ENCODE measurements at regions not wholly inside any gene's neighbourhood (a gene's known extent, or its start where the extent isn't known, plus 50 kb on each side); places are given as distances from the start of the nearest gene placed in this dataset.

DNA sequence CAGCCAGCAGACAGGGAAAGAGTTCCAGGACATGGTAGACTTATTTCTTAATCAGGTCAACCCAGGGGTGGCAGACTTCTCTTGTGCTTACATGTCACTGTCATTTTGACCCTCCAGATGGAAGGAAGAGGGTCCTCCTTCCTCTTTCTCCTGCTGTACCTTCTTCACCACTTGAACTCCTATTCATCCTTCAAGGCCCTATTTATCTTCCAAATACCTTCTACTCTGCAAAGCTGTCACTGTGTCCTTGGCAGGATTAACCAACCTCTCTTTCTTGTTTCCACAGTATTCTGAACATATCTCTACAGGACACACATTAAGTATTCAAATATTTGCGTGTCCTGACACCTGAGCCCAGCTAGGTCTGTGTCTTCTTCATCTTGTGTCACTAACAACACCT lies 163.1 kb downstream of the DICER1 start:
- no peak for DNase-seq

DNA sequence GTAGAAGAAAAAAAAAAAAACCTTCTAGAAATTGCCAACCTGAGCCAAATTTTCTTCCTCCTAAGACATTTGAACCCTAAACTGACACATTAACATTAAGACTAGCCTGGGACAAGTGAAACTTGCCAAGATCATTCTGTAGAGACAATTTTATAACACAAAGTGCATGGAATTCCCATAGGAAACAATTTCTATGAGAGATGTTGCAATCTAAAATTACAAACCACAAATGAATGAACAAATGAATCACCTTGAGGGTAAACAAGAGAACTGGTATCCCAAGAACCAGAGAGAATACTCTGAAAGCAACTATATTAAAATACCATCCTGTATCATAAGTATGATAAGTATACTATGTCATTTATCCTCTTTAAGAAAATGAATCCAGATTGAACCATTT lies 165.3 kb downstream of the DICER1 start:
- DNase-seq: no peak

DNA sequence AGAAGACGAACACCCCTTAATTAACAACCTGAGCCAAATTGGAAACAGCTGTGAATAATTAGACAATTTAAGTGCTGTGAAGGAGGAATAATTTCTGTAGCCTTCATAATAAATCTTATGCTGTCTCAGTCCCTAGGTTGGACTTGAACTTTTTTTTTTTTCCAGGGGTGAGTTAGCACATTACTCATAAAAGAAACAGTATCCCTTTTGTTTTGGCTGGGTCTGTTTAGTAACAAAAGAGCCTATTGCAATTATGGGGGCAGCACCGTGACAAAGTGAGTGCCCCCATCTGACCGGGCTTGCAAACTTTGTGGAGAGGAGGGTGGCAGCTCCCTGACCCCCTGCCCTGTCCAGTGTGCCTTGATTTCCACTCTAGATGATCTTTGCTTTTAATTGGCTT lies 167.4 kb downstream of the DICER1 start:
- no peak for DNase-seq

DNA sequence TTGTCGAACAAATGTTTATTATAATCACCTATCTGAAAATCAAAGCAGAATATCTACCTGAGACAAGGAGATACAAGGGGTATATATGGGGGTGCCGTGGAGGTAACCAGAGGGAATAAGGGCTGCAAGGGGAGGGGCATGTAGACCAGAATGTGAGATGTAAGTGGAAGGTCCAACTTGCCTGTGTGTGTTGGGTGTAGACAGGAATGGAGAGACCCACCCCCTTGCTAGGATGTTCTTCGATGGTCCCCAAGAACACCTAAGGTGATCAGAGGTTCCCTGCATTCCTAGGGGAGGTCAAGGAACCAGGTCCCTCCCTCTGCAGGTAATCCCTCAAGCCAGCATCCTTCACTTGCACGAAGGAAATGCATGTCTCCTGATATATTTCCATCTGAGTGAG lies 167.9 kb downstream of the DICER1 start:
- DNase-seq: no peak

DNA sequence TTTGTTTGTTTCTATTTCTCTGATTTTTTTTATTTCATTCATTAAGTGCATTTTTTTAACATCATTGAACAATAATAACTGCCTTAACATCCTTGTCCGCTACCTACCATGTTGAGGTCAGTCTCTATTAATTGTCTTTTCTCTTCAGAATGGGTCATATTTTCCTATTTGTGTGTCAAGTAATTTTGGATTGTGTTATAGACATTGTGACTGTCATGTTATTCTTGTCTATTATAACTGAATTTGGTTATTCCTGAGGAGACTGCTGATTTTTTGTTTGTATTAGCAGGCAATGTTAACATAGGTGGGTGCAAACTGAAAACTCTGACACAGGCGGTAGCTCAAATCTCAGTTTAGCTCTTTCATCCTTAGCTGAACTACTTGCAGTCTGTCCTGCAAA lies 169.9 kb downstream of the DICER1 start:
- no peak for DNase-seq

DNA sequence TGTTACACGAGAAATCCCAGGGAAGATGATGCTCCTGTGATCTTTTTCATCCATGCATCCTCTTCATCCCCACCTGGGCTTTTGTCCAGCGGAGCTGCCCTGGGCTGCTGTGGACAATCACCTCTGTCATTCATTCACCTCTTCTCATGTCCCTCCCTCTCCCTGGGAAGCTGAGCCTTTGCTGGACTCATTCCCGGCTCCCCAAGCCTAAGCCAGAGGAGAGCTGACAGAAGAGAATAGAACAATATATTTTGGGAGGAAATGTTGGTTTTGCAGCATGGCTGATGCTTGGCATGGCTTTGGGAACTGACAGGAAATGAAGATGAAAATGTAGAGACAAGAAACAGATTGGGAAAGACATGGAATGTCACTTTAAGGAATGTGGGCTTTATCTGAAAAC lies 177.4 kb downstream of the DICER1 start:
- no peak for DNase-seq

DNA sequence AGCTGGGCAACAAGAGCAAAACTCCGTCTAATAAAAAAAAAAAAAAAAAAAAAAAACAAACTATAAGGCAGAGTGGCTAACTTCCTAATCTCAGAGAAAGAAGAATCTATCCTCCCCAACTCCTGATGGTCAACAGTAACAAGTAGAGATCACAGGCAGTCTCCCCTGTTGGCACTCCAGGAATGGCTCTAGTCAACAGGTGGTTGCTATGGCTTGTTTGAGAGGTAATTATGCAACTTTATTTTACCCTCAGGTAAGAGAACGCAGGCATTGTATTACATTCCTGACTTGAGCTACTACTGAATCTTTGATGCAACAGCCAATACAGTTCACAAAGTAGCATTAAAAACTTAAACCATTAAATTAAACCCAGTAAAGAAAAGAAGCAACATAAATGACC lies 180.3 kb downstream of the DICER1 start:
- no peak for DNase-seq

DNA sequence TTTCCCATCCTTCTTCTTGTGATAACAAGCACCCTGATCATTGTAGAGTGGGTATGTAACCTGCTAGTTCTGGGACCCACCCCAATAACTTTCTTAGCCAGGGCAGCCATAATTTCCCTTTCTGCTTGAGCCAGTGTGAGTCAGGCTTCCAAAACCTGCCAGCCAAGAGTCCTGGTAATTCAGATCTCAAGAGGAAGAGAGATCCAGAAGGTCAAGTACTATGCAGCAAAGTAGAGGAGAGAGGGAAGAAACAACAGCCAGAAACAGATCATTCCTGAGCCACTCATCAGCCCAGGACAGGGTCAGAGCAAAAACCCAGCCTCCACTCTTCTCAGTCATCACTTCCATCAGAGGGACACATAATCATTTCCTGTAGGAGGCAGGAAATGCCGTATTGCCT lies 182.0 kb downstream of the DICER1 start:
- no peak for DNase-seq

DNA sequence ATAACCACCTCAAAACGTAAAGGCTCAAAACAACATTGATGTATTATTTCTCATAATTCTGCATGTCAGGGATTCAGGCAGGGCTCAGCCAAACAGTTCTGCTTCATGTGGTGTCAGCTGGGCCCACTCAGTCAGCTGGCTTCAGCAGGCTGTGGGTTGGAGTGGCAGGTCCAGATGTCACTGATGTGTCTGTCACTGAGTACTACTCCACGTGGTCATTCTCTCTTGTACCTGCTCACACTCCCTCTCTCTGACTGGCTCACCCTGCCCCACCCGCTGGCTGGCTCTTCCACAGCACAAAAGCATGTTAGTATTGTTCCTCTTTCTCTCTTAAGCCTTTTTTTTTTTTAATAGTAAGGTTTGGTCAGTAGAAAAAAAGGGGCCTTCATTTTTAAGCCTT lies 182.4 kb downstream of the DICER1 start:
- no peak for DNase-seq

DNA sequence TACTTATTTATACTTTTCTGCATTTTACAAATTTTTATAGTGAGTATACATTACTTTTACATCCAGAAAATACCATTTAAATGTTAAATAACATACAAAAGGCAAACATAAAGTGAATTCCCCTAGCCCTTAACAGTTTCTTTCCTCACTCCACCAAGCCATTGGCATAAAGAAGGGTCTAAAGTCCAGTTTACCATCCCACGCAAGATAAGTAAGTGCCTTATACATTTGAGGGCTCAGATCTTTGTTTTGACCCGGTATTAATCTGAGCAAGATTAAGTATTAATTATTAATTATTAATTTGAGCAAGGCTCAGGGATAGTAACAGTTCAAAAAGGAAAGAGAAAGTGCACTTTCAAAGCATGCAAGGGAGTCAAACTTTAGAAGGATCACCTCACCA lies 182.9 kb downstream of the DICER1 start:
- no peak for DNase-seq

DNA sequence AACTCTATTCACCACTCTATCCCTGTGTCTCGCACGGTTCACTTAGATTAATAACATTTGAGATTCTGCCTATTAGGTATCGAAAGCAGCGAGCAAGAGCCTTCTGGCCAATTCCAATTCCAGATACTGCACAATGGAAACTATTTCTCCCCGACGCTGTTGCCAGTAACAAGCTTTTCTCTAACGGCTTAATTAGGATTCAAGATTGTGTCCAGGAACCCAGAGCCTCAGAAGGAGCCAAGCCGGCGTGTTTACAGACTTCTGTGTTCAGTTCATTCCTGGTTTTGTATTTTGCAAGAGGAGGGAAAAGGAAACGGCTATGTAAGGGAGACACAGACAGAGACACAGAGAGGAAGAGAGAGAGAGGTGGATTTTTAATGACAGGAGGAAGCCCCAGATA lies 185.6 kb downstream of the DICER1 start:
- no peak for DNase-seq

DNA sequence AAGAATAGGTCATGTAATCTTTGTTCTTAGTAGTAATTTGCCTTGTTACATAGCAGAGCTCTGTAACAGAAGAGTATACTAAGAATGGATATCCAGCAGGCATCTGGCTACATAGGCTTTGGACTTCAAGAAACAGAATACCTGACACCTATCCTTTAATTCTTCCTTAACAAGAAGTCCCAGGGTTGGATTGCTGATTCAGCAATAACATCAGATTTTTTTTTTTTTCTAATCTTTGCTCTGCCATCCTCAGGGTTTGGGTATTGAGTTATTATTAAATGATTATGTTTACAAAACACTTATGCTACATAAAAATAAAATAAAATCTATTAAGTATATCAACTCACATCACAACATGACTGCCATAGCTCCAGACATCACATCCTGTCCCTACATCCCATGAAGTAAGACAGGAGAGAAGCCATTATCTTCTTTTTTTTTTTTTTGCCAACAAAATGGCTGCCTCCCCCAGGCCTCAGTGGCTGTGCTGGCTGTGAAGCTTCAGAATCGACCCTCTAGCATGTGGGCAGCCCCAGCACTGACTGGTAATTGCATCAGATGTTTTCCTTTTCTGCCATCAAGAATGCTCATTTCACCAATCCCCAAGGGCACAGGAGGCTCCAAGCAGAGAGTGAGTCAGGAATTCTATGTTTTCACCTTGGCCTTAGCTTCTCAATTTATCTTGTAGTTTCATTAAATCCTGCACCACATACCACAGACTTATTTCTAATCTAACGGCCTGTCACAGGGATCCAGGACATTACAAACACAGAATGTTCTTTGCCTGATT lies 186.2 kb downstream of the DICER1 start:
- no peak for DNase-seq

DNA sequence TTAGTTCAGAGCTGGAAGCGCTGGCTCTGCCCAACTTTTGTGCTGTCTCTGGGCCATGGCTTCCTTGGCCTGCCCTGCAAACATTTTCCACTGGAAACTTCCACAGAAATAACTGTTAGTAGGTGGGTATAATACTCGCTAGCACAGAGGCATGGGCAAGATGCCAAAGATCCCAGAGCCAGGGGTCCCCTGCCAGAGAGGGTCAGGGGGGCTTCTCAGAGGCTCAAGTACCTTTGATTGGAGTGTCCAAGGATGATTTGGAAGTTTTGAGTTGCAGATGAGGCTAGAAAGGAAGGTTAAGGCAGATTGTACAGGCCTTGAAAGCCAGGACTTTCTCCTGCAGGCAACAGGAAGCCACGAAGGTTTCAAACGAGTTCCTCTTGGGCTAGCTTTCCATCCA lies 187.6 kb downstream of the DICER1 start:
- no peak for DNase-seq

DNA sequence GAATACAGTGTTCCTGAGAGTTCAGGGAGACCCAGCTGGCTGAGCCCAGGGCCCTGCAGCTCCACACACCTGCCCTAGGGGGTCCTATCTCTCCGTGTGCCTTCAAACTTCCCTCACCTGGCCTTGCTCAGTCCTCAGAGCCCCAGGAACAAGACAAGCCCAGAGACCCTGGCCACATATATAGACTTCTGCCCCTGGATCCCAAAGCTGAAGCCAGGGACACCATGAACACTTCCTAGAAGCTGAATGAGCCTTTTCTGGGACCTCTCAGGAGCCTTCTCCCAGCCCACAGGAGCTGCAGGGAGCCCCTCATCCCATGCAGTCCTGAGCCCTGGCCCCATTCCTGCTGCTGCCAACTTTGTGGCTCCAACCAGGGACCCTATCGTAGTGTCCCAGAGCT lies 190.5 kb downstream of the DICER1 start:
- DNase-seq: no peak

DNA sequence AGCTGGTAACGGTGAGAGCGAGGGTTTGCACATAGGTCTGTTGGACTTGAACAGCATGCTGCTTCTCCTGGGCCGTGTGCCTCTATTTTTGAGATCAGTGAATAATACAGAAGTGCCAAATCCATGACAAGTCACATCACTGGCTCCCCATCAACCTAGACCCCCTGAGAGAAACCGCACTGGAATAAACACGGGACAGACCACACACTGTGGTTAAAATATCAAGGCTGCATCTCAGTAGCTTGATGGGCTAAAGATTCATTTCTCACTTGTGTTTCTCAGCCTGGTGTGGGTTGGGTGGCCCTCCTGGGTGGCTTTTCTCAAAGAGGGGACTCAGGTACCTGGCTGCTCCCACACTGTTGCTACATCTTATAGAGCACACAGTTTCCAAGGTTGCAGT lies 191.0 kb downstream of the DICER1 start:
- DNase-seq: no peak

DNA sequence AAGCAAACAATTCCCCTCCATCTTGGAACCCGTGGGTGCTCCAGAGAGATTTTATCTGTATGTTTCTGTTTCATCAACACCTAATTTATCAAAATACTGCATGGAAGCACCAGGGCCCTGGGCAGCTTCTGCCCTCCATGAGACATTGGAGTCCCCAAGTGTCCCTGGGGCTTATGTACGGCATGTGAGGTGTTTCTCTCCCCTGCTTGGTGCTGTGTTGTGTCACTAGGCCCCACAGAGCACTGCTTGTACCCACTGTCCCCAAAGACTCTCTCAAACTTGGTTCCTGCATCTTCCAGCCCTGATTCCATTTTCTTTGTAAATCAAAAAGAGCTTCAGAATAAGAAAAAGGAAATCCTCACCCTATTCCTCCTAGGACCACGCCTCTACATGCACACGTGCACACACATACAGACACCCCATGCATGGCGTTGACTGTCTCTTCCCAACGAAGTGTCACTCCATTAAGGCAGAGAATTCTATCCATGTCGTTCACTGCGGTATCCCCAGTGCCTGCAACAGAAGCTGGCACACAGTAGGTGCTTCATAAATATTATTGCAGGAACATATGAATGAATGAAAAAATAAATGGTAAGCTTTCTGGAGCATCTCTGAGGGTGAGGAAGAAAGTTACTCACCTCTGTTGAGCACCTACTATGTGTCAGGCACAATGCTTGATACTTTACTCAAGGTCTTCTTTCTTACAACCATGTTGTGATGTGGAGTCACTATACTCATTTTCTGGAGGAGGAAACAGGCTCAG lies 191.6 kb downstream of the DICER1 start:
- DNase-seq: no peak

DNA sequence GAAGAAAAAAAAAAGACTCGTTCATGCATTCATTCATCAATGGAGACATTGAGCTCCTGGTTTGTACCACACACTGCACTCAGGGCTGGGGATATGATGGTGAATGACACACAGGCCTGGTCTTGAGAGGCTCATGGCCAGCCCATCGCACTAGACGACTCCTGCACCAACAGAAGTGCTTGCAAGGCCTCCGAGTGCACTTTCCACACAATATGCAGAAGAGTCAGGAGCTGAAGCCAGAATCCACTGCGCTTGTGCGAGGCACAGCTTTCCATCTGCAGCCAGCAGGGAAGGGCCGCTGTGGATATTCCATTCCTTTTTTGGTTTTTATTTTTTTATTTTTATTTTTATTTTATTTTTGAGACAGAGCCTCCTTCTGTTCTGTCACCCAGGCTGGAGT lies 192.4 kb downstream of the DICER1 start:
- no peak for DNase-seq

DNA sequence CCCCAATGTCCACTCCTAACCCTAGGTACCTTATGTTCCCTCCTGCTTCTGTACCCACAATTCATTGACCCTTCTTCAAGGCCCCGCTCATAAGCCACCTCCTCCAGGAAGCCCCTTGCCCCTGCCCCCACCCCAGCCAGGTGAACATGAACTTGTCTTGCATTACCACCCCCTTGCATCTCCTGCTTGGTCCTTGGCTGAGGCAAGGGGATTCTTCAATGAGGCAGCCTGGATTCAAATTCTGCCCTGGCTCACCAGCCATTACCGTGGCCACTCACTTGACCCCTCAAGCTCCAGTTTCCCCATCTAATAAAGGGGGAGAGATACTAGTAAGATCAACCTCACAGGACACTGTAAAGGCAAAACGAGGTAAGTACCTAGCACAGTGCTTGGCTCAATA lies 193.1 kb downstream of the DICER1 start:
- DNase-seq: no peak

DNA sequence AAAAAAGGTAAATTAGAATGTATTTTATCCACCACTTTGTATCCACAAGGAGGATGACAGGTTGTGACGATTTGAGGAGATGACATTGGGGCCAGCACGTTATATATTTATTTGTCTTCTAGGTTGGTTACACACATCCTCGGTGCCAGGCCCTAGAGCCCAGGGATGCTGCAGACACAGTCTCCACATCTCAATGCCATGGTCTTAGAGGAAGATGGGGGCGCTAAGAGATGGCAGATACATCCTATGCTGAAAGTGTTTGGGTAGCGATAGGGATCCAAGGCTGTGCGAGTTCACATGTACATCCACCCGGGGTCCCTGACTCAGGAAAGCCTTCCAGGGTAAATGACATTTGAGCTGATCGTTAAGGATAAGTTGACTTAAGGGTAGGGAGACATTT lies 193.1 kb upstream of the GSC start:
- no peak for DNase-seq

DNA sequence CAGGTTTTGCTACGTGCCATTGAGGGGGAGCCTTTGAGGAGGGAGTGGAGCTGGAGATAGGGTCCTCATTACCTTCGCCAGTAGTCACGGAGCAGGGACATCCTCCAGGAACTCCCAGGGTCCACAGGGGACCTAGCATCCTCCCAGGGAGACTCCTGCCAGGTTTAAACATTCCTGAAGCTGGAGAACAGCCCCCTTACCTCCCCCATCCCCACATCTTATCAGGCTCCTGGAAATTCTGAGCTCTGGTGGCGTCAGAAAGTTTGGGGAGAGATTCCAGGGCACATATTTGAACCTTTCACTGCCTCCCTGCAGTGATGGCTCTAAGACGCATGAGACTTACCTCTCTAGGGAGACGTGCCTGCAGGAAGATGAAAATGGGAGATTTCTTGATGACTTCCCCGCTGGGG lies 192.3 kb upstream of the GSC start:
- no peak for DNase-seq

DNA sequence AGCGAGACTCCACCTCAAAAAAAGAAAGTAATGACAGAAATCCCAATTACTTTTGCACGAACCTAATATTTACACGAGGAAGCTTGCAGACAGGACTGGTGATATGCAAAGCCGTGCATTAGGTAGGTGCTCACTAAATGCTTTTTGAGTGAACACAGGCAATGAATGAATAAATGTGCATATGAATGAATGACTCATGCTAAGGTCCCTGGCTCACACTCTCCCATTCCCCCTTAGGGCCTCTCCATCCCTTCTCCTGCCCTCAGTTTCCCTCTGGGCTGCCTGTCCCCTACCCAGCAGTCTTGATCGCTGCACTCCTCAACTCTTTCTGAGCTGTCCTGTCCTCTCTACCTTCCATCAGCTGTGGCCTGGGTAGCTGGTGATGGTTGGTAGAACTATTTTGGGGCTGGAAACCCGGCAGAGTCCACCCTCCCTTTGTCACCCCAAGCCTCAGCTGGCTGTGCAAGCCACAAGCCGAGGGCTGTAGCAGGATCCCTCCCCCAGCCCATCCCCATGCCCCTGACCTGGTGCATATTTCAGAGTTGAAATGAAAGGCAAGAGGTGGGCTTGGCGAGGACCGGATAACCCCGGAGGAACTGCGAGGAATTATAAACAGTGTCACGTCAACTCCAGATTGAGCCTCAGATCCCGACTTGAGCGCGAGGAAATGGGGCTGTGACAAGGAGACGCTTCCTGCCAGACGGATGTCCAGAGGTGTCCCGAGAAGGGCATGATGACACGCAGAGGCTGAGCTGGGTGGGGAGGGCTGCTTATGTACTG lies 191.7 kb upstream of the GSC start:
- DNase-seq: no peak

DNA sequence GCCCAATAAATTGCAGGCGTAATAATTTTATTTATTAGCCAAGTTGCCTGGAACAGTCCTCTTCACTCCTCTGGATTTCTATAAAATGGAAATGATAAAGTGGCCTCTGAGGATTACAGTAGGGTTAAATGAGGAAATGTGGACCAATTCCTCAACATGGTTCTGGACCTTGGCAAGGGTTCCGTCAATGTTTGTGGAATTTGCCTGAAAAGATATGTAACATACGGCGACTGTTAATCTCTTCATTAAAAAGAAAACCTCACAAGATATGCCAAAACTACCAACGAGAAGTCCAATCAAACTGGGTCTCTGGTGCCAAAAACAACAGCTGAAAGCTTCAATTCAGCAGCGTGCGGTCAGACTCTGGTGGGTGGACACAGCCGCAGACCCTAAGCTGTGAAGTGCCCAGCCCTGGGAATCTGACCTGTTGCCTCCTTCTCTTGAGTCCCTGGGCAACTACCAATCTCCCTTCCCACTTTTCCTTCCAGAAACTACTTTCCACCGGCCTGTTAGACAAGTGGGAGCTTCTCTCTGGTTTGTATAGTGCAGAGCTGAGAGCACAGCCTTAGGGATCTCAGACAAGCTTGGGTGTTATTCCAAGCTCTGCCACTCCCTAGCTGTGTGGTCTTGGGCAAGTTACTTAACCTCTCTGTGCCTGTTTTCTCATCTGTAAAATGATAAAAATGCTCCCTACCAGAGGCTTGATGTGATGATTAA lies 190.5 kb upstream of the GSC start:
- DNase-seq: no peak

DNA sequence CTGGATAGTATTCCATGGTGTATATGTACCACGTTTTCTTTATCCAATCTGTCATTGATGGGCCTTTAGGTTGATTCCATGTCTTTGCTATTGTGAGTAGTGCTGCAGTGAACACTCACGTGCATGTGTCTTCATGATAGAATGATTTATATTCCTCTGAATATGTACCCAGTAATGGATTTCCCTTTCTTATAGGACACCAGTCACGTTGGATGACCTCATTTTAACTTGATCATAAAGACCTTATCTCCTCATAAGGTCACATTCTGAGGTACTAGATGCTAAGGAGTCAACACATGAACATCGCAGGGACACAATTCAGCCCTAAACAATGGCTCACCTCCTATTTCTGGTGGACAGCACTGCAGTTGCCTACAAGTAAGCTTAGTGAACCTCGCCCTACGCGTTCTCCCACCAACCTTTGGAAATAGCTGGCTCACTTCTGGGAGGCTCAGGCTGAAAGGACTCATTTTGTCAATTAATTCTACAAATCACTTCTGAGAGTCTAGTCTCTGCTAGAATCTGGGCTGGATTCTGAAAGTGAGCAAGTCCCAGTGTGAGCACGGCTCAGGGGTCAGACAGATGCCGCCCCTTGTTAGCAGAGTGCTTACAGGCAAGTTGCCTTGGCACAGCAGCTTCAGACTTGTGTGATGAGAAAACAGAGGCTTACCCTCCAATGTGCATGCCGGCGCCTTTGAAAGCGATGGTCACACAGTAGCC lies 183.8 kb upstream of the GSC start:
- DNase-seq: no peak
